ENCODE measurements at regions not wholly inside any gene's neighbourhood (a gene's known extent, or its start where the extent isn't known, plus 50 kb on each side); places are given as distances from the start of the nearest gene placed in this dataset.
A peak's percentile ranks its signal among the peaks of the same experiment; 100 is the strongest.

DNA sequence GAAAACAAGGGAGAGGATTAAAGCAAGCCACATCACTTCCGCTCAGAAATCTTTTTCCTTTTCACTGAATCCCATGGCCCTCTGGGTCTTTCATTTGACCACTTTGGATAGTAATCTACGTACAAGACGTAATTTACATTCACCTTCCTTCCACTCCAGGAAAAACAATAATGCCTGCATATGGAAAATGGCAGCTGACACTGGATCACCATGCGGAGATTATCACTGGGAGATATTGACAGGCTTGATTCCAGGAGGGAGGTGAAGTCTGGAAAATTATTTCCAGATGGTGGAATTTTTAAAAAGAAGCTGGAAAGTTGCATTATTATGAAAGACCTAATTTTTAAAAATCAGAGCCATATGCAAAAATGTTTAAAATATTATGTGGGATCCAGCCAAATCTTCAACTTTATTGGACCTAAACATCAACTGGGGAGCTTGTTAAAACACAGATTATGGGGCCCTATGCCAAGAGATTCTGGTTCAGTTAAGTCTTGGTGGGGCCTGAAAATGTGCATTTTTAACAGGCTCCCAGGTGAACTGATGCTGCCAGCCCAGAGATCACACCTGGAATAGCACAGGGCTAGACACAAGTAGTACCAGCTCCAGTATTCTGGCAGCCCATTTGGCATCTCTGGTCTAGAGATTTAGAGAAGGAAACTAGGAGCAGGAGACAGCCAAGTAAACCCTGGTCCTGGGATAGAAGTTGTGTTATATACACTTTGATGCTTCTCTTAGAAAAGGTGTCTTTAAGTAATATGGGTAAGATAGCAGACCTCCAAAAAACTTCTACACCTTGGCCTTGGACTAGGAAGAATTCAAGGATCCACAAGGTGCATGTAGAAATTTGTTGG, 290.3 kb upstream of the LDB2 start:
- DNase-seq (ENCODE audit: low read depth in 4 of 4, low spot score in 2 of 4) = no peak

DNA sequence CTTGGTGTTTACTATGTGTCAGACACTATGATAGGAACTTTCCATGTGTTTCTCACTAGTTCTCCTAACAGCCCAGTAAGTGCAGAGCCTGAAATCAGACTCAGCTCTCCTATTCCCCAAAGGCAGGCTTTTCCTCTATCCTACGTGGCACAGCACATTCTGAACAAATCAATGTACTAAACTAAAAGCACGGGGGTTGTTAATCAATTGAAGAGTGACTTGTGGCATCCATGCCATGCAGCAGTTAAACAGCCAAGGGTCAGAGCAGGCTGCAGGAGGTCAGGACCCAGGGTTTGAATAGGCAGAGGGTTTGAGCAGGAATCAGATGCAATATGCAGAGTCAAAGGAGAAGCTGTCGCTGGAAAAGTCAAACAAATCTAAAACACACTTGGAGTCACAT, 289.7 kb upstream of the LDB2 start:
- DNase-seq (ENCODE audit: low read depth in 4 of 4, low spot score in 2 of 4) = no peak

DNA sequence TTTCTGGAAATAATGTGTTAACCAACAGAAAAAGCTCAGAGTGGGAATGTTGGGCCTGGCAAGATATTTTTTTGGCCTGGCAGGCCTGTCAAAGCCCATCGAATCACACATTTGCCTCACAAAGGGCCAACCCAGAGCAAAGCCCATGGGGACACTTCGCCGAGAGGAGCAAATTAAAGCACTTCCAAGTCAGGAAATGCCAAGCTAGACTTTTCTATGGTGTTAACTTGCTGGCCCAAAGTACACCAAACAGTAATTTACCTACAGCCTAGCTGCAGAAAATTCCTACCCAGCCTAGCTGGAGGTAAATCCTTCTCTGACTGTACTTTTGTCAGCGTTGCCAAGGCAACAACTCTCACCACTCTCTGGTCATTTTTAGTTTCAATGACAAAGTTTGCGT, 288.6 kb upstream of the LDB2 start:
- no peak for DNase-seq (ENCODE audit: low read depth in 4 of 4, low spot score in 2 of 4)

DNA sequence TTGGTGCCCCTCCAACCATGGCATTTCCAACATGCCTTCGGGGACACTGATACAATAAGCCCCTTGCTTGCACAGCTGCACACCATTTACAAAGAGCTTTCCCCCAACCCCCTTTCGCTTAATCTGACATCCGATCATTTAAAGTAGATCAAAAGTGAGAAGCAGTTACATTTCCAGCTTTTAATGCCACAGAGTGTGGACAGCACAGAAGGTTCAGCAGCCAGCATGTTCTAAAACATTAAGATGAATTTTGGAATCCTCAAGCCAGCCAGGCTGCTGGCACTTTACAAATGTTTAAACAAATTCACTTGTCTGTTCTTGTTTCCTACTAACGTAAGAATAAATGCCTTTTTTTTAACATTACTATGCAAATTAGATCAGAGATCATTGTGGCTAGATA, 284.4 kb upstream of the LDB2 start:
- no peak for DNase-seq (ENCODE audit: low read depth in 4 of 4, low spot score in 2 of 4)

DNA sequence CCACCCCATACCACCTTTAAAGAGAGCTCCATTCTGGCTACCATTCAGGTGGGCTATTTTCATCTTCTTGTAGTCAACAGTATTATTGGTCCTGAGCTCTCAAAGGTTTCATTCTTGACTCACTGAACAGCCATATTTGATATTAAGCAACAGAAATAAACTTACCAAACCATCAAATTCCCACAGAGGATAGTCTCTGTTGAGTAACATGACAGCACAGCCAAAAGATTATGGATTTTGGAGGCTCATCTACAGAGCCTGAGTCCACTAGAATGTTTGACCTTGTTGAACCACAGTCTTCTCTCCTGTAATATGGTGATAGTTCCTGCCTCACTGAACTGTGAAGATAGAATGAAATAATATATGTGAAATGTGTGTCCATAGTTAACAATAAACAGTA, 276.3 kb upstream of the LDB2 start:
- no peak for DNase-seq (ENCODE audit: low read depth in 4 of 4, low spot score in 2 of 4)

DNA sequence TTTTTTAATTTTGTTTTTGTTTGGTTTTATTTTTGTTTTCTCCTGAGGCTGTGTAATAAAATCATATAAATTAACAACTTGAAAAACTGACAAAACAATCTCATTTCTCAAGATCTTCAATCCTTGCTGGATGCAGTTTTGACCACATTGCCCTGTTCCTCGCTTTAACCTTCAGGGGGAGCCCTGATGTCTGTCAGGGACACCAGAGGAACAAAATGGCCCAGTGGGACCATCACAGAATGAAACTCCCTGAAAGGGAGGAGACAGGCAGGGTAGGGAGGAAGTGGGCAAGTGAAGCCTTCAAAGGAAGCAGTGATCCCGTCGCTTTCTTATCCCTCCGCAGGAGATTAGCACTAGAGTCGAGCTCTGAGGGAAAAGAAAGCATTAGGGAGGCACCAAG, 274.9 kb upstream of the LDB2 start:
- DNase-seq (ENCODE audit: low read depth in 4 of 4, low spot score in 2 of 4) = no peak

DNA sequence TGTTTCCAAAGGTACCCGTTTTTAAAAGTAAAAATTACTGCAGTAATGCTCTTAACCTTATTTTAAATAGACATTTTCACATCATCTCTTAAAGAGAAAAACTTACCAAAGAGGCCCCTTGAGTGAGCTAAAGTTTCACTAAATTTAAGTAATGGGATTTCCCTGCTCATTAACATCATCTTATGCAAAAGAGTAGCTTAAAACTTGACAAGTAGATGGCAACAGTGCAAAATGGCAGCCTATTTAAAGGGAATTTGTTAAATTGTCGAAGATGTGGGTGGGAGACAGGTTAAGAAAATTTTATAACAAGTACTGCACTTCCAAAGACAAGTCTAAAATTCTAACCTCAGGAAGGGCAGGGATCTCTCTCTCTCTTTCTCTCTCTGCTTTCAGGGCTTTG, 271.7 kb upstream of the LDB2 start:
- DNase-seq (ENCODE audit: low read depth in 4 of 4, low spot score in 2 of 4) = no peak

DNA sequence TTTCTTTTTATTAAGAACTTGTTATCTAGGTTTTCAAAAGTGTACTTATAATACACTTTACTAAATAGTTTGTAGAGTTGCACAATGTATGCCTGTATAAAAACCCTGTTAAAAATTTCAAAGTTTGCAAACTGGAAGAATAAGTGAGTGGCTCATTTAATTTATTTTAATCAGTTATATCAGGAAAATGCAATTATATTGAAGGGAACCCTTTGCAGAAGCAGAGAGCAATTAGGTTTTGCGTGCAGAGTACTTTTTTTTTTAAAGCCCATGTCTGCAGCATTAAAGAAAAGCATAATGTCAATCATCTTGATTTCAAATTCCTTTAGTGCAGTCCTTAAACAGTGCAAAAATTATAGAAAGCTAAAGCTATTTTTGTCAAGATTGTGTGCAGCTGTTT, 271.3 kb upstream of the LDB2 start:
- DNase-seq (ENCODE audit: low read depth in 4 of 4, low spot score in 2 of 4) = no peak

DNA sequence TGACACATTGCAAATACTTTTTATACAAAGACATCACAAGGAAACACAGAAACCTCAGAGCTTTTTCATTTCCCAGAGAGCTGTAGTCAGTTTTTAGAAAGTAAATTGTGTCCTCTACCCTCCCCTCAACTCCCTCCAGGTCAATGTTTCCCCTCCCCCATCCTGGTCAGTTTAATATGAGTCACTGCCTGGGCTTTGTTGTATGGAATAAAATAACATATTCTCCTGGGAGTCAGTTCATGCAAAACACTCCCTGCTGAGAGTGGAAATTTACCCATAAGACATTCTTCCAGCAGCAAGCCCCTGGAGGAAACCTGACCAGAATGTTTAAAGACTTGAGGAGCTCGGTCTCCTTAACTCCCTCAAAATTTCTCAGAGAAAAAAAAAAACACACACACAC, 270.1 kb upstream of the LDB2 start:
- peak; percentile 13 to 38 (median 21) for DNase-seq (ENCODE audit: low read depth in 4 of 4, low spot score in 2 of 4)

DNA sequence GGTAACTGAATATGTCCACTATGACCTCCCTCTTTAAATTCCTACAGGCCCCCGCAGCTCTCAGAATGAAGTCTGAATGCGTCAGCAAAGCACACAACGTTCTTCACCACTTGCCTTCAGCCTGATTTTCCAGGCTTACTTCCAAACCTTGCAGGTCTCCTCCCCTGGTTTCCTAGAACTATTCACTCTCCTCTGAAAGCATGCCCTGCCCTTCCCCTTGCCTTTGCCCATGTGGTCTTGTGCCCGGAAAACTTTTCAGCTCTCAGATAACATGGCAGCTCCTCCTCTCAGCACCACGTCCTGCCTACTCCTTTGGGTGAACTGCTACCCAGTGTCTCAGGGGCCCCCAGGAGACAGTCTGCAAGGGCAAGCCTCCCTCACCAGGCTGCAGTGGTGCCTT, 268.5 kb upstream of the LDB2 start:
- no peak for DNase-seq (ENCODE audit: low read depth in 4 of 4, low spot score in 2 of 4)

DNA sequence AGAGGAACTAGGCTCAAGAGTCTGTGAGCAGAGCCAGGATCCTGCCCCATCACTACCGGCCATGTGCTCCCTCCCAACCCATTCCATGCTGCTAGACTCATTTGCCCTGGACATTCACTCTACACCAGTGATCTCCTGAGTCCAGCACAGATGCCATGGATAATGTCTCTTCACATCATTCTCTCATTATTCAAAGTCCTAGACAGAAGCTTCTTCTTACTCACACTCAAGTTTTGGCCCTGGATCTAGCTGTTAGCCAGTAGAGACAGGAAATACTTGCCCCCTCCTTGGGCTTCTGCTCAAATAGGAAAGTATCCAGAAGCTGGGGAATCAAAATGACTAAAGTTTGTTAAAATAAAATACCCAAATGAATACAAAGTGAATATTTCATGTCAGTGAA, 266.8 kb upstream of the LDB2 start:
- DNase-seq (ENCODE audit: low read depth in 4 of 4, low spot score in 2 of 4) = no peak

DNA sequence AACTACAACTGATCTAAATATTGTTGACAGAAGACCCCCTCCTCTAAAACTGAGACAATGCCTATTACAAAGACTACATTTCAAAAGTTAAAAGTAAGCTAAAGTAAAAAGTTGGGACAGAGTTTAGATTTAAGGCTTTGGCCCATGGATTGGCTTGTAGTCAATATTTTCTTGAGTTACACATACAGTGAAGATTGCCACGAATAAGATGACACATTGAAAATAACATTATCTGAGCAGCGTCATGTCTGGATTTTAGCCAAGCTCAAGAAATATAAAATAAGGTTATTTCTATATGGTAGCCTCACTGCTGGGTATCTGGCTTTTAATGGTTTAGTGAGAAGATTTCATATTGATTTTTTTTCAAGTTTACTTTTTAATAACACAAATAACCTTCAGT, 266.2 kb upstream of the LDB2 start:
- no peak for DNase-seq (ENCODE audit: low read depth in 4 of 4, low spot score in 2 of 4)

DNA sequence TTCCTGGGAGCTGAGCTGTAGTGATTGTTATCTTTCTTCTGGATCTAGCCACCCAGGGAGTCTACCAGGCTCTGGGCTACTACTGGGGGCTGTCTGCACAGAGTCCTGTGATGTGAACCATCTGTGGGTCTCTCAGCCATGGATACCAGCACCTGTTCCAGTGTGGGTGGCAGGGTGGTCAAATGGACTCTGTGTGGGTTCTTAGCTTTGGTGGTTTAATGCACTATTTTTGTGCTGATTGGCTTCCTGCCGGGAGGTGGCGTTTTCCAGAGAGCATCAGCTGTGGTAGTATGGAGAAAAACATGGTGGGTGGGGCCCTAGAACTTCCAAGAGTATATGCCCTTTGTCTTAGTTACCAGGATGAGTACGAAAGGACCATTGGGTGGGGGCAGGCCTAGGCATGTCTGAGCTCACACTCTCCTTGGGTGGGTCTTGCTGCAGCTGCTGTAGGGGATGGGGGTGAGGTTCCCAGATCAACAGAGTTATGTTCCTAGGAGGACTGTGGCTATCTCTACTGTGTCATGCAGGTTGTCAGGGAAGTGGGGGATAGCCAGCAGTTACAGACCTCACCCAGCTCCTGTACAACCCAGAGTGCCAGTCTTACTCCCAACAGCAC, 264.8 kb upstream of the LDB2 start:
- no peak for DNase-seq (ENCODE audit: low read depth in 4 of 4, low spot score in 2 of 4)

DNA sequence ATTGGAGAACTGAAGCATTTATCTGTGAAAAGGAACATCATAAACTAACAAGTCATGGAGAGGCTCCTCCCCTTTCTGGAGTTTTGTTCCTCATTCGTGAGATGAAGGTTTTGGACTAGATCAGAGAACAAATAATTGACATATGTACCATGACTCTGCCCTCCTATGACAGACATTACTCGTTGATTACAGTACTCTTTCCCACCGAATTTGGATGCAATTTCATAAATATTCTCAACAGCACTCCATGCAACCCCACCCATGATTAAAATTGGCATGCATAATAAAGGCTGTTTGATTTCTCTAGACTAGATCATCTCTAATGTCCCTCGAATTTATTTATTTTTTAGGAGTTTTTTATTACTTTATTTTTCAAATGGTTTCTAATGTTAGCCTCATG, 258.9 kb upstream of the LDB2 start:
- DNase-seq (ENCODE audit: low read depth in 4 of 4, low spot score in 2 of 4) = no peak

DNA sequence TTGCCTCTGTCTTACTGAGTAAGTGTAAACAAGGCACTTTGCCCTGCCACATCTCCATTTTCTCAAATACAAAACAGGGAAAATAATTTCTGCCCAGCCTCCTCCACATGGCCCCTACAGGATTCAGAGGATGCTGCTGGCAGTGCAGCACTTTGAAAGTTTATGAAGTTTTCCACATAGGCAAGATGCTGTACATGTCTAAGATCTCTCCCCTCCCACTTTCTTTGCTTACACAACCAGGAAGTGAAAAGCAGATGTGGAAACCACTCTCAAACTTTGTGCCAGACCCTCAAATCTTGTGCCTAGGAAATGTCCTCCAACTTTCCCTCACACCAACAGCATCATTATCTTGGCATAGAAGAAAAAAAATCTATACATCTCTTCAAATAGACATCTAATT, 257.0 kb upstream of the LDB2 start:
- DNase-seq (ENCODE audit: low read depth in 4 of 4, low spot score in 2 of 4) = no peak

DNA sequence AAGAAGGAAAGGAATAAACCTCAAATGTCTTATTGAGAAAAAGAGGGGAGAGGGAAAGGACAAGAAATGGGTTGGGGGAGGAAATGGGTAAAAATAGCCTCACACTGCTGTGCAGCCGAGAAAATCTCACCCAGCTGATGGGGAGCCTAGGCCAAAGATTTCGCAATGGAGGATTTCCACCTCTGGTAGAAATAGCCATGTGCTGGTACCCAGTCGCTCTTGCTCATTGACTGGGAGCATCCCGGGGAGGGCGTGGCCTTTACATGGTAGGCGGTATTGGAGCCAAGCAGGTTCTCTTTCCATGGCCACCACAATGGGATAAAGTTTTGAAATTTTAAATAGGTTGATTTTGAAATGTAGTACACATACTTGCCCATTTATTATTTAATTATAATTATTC, 255.1 kb upstream of the LDB2 start:
- no peak for DNase-seq (ENCODE audit: low read depth in 4 of 4, low spot score in 2 of 4)

DNA sequence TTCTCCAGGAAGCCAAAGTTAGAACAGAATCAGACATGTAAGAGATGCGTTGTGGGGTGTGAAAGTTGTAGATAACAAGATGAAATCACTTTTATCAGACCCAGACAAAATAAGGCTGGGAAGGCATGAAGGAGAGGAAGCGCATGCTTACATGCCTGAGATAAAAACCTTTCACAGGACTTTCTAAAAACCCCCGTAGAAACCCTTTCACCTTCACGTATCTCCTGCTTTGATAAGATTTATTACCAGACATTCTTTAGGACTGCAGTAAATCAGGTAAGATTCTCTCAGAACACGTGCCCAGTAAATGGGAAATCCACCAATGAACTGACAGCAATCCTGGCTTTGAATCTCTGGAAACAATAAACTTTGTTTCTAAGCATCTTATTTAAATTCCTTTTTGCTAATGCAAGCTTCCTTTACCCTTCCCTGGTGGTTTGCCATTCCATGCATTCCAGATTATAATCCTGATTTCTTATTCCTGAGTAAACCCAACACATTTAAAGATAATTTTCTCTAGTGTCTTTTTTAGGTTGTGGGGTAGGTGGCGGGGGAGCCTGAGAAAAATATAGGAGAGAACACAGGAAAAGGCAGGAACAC, 254.6 kb upstream of the LDB2 start:
- DNase-seq (ENCODE audit: low read depth in 4 of 4, low spot score in 2 of 4) = no peak

DNA sequence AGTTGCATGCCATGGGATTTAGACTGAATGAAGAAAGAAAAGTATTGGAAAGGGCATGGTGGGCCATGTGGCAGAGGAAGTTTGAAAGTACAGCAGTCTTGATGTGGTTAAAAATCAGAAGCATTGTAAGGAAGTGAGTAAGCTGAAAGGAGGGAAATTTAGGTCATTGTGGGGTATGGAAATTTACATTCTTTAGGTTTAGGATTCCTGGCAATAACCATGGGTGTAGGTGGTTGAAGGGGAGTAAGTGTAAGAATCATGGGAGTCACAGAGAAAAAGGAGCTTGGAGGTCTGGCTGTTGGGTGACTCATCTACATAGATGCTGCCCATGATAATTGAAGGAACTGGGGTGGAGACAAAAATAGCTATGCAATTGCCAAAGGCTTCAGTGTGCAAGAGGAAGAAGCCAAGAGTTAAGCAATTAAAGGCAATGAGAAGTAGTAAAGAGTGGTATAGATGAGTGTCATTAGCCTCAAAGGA, 243.8 kb upstream of the LDB2 start:
- DNase-seq (ENCODE audit: low read depth in 4 of 4, low spot score in 2 of 4) = no peak

DNA sequence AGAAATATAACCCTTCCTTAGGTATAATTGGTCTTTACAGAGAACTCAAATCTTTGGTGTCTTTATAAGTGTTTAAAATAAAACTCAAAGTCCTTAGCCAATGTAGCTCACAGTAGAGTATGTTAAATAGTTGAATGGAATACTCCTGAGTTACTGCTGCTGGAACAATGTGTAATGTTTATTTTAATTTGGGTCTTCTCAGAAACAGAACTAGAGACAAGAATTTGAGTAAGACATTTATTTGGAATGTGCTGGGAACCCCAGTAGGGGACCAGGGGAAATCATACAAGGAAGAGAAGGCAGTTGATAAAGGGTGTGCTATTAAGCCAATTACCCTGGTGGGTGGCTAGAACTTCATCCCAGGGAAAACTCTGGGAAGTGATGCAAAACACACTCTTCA, 240.4 kb upstream of the LDB2 start:
- DNase-seq (ENCODE audit: low read depth in 4 of 4, low spot score in 2 of 4) = no peak

DNA sequence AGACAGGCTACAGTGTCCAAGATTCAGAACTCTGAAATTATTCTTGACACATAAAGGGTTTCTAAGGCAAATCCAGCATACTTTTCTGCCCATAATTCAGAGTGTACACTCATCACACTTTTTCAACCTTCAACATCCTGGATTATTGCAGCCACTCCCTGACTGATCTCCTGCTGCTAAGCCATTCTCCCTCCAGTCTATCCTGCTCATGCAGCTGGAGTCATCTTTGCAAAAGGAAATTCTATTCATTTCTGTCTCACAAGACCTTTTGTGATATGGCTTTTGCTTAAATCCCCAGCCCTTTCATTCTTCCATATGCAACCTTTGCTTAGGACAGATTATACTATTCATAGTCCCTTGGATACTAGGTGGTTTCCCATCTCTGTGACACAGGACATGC, 236.1 kb upstream of the LDB2 start:
- DNase-seq (ENCODE audit: low read depth in 4 of 4, low spot score in 2 of 4) = no peak

DNA sequence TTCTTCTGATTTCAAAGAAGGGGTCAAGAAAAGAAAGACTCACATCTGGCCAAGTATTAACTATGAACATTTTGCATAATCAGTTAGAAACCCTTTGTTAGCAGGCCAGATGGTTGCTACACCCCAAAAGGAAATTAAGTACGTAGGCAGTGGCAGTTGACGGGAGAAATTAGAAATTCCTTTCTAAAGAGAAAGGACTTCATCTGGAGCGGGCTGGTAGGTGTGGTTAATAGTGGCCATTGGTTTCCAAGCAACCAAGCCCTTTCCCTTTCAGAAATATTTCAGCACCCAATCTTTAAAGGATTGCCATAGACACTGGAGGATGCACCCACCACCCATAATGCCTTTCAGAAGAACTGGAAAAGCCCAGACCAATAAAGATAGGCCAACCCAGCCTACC, 235.7 kb upstream of the LDB2 start:
- no peak for DNase-seq (ENCODE audit: low read depth in 4 of 4, low spot score in 2 of 4)

DNA sequence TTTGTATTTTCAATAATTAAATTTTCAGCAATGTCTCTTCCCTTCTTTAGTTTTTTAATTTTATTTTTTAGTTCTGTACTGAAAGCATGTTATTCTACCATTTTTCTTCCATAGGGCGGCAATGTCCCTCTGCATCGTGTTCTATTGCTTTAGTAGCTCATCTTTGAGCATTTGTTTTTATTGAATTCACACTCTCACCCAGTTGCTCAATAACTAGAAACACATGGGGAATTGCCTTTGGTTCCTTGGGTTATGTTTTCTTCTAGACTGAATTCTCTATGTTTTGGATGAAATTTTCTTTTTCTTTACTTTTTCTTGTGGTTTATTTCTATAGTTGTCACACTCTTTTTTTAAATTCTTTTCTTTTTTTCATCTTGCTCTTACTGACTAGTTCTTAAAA, 233.8 kb upstream of the LDB2 start:
- DNase-seq (ENCODE audit: low read depth in 4 of 4, low spot score in 2 of 4) = no peak

Data from left renal cortex interstitium (tissue), 4 donors.